ENCODE measurements at regions not wholly inside any gene's neighbourhood (a gene's known extent, or its start where the extent isn't known, plus 50 kb on each side); places are given as distances from the start of the nearest gene placed in this dataset.
A peak's percentile ranks its signal among the peaks of the same experiment; 100 is the strongest.

DNA sequence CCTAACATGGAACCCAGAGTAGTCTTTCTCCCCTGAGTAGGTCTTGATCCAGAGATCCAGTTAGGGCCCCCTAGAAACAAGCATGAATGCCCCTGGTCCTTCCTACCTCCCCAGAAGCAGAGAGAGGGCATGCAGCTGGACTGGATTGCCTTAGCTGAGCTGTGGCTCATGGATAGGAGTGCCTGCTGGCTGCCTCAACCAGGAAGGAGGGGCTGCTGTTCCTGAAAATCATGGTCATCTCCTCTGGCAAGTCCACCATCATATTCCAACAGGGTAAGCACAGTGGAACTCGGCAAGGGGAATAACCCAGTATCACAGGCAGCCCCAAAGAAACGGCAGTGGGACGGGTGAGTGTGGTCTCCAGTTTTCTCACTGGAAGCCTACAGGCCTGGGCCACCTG lies 53.1 kb upstream of the ENTPD6 start:
- intact Hi-C loops (cut with micrococcal nuclease), result no loop called here
- Histone ChIP-seq H3K27ac (replicated peaks) (no peak overlapping the region), H3K4me3 (no peak overlapping the region), H3K36me3 (no peaks in the 10 kb centered on the region), H3K27me3 (ENCODE audit: low read depth) (peaks cover 40% of the 10 kb centered on the region), H3K4me1 (no peaks in the 10 kb centered on the region), H3K9me3 (replicated peaks) (no peaks in the 10 kb centered on the region)
- TF ChIP-seq, protein P1, sequence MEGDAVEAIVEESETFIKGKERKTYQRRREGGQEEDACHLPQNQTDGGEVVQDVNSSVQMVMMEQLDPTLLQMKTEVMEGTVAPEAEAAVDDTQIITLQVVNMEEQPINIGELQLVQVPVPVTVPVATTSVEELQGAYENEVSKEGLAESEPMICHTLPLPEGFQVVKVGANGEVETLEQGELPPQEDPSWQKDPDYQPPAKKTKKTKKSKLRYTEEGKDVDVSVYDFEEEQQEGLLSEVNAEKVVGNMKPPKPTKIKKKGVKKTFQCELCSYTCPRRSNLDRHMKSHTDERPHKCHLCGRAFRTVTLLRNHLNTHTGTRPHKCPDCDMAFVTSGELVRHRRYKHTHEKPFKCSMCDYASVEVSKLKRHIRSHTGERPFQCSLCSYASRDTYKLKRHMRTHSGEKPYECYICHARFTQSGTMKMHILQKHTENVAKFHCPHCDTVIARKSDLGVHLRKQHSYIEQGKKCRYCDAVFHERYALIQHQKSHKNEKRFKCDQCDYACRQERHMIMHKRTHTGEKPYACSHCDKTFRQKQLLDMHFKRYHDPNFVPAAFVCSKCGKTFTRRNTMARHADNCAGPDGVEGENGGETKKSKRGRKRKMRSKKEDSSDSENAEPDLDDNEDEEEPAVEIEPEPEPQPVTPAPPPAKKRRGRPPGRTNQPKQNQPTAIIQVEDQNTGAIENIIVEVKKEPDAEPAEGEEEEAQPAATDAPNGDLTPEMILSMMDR (IDR thresholded peaks at IDR 0.05; ENCODE audit: borderline replicate concordance), result no peak
- no peak for DNase-seq

DNA sequence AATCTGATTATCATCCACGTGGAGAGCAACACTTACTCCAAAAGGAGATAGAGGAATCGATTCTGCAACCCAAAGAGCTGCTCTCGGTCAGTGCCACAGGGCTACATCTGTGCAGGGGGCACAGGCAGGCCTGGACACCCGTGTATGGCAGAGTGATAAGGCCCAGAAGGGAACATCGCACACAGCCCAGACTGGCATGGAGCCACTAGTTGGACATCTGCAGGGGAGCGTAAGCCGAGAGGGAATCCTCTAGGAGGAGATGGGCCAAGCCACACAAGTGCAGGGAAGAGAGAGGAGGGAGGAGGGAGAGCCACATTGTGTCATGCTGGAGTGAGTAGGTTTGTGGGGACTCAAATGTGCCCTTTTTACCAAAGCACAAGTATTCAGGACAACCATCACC lies 50.4 kb upstream of the ENTPD6 start:
- TF ChIP-seq, protein P1 (IDR thresholded peaks at IDR 0.05; ENCODE audit: borderline replicate concordance), result no peak
- H3K36me3 ChIP-seq, result no peaks in the 10 kb centered on the region
- H3K4me3 ChIP-seq, result no peak overlapping the region
- no peaks in the 10 kb centered on the region for H3K9me3 ChIP-seq (replicated peaks)
- peak; percentile 18 for DNase-seq
- intact Hi-C loops (cut with micrococcal nuclease), result no loop called here
- peaks cover 11% of the 10 kb centered on the region for H3K4me1 ChIP-seq
- peaks cover 67% of the 10 kb centered on the region for H3K27me3 ChIP-seq (ENCODE audit: low read depth)
- H3K27ac ChIP-seq (replicated peaks), result no peak overlapping the region
